ENCODE measurements at regions not wholly inside any gene's neighbourhood (a gene's known extent, or its start where the extent isn't known, plus 50 kb on each side); places are given as distances from the start of the nearest gene placed in this dataset.

GRCh38 chr10:24097751-24098207 is 111.2 kb upstream of the KIAA1217 start:
- Histone ChIP-seq H3K9ac (replicated peaks in 1 of 4; ENCODE audit: extremely low read depth in 1 of 4, low read depth in 3 of 4, low read length in 3 of 4) (no peak overlapping the region), H3K4me1 (replicated peaks in 1 of 4; ENCODE audit: control insufficient read depth in 3 of 4, insufficient read depth in 4 of 4, low read length in 3 of 4) (peaks cover 0 to 4% (median 0%) of the 10 kb centered on the region in 4 experiments; a peak in 2 of 7 replicates), H3K27ac (ENCODE audit: low read depth, low read length) (no peak overlapping the region), H3K79me1 (ENCODE audit: low read depth, low read length) (no peaks in the 10 kb centered on the region), H3K23me2 (ENCODE audit: low read depth, low read length) (no peaks in the 10 kb centered on the region), H3K4me3 (ENCODE audit: extremely low read depth in 1 of 4, insufficient read depth in 2 of 4, low read depth in 3 of 4, low read length in 4 of 4) (no peak overlapping the region), H3K14ac (ENCODE audit: insufficient read length) (no peak overlapping the region), H3K27me3 (replicated peaks in 1 of 4; ENCODE audit: control insufficient read depth in 3 of 4, extremely low read depth in 1 of 4, insufficient read depth in 3 of 4, low read length in 3 of 4) (no peaks in the 10 kb centered on the region), H2BK15ac (ENCODE audit: low read length) (no peak overlapping the region), H3K4me2 (ENCODE audit: insufficient read depth in 1 of 2, low read depth in 2 of 2, low read length in 2 of 2) (no peak overlapping the region), H3K36me3 (ENCODE audit: control insufficient read depth in 2 of 4, insufficient read depth in 4 of 4, low read length in 3 of 4) (no peaks in the 10 kb centered on the region), H3K56ac (replicated peaks; ENCODE audit: insufficient read length, low read depth, low read length) (no peak overlapping the region), H3K4ac (replicated peaks; ENCODE audit: insufficient read length, low read depth, low read length) (no peak overlapping the region), H4K8ac (ENCODE audit: extremely low read depth, insufficient read depth, low read length) (no peak overlapping the region), H2AFZ (ENCODE audit: low read length) (peak overlapping the region; percentile 82; the same call in 1 of the 2 replicates), H2BK120ac (replicated peaks; ENCODE audit: low read depth, low read length) (no peak overlapping the region), H3K23ac (ENCODE audit: insufficient read length) (no peak overlapping the region), H3K18ac (ENCODE audit: extremely low read depth, low read length) (no peak overlapping the region), H2BK5ac (ENCODE audit: low read depth, low read length) (no peak overlapping the region), H4K20me1 (replicated peaks in 1 of 2; ENCODE audit: control insufficient read depth in 1 of 2, insufficient read depth in 2 of 2, low read length in 2 of 2) (no peaks in the 10 kb centered on the region), H4K5ac (ENCODE audit: insufficient read length, low read depth, low read length) (no peak overlapping the region), H2BK20ac (ENCODE audit: low read length) (no peak overlapping the region; the same call in 1 of the 2 replicates), H4K91ac (replicated peaks; ENCODE audit: insufficient read length, low read length) (no peak overlapping the region), H3K9me3 (ENCODE audit: insufficient read depth in 2 of 2, low read depth in 1 of 2, low read length in 1 of 2) (peaks cover 8 to 9% of the 10 kb centered on the region in 2 experiments; a peak in 3 of 4 replicates), H3K79me2 (ENCODE audit: control insufficient read depth in 1 of 2, insufficient read depth in 2 of 2, low read length in 2 of 2) (no peaks in the 10 kb centered on the region), H2AK5ac (ENCODE audit: low read depth, low read length) (no peak overlapping the region), H2BK12ac (ENCODE audit: low read depth, low read length) (no peak overlapping the region)
- FAIRE-seq (no peak), DNase-seq (ENCODE audit: low read depth in 1 of 2, low spot score in 2 of 2) (no peak)
- TF ChIP-seq POLR2A (IDR thresholded peaks at IDR 0.05; ENCODE audit: control extremely low read depth in 1 of 2, low read depth in 2 of 2, low read length in 2 of 2): no peak
- ChIA-PET POLR2A (ENCODE audit: partially characterized antibody) (no interaction called here), CTCF (ENCODE audit: partially characterized antibody) (interaction anchor here (0.7 kb wide), 1 partner anchor 563 kb away, joined by 3 read pairs; no protein-coding TSS in a partner anchor)
- 69% methylated on average over 7 of the region's 7 CpGs; no CpG with 5 or more reads in 1 of the 2 experiments for WGBS, 2 experiments (ENCODE audit: extremely low coverage in 1 of 2, insufficient coverage in 1 of 2, insufficient read length in 1 of 2, insufficient replicate concordance in 2 of 2, low coverage in 1 of 2, low lambda C conversion rate in 2 of 2, missing lambda C conversion rate in 1 of 2)
